CD4-positive, alpha-beta memory T cell (primary cell): ENCODE measurements at regions not wholly inside any gene's neighbourhood (a gene's known extent, or its start where the extent isn't known, plus 50 kb on each side); places are given as distances from the start of the nearest gene placed in this dataset.

Experiments
- CTCF ChIA-PET: fragments of 350-600 bp; sonication (Branson Sonifier 250); formaldehyde crosslinking; loops from one replicate; lab custom pipeline; 2021; ENCODE audit warnings: inconsistent platforms; ENCODE audit not compliant: partially characterized antibody; lab: Charles Lee
- POLR2A ChIA-PET: fragments of 350-600 bp; sonication (Branson Sonifier 250); formaldehyde crosslinking; loops from one replicate; lab custom pipeline; 2021; ENCODE audit not compliant: partially characterized antibody; lab: Charles Lee
- DNase-seq, 5 donors: peaks; one replicate each; pipeline versions ENCODE4 v3.0.0 to v3.0.0-alpha.2; 2020 to 2022; ENCODE audit warnings: mixed read lengths in 1 of 5
- H3K27ac ChIP-seq: one replicate; pipeline ENCODE4 v1.7.0; 2013; ENCODE audit warnings: low read depth, low read length
- H3K27me3 ChIP-seq: 2 replicates; pipeline ENCODE4 v1.7.0; 2013; ENCODE audit warnings: mild to moderate bottlenecking, low read length, moderate library complexity; ENCODE audit not compliant: insufficient read depth
- H3K36me3 ChIP-seq: 2 replicates; pipeline ENCODE4 v1.7.0; 2013; ENCODE audit warnings: mild to moderate bottlenecking, low read length, moderate library complexity; ENCODE audit not compliant: insufficient read depth
- H3K4me1 ChIP-seq: 2 replicates; pipeline ENCODE4 v1.7.0; 2013; ENCODE audit warnings: mild to moderate bottlenecking, low read length, moderate library complexity; ENCODE audit not compliant: insufficient read depth
- H3K4me3 ChIP-seq, 2 donors: one replicate each; pipeline ENCODE4 v1.7.0; 2013; ENCODE audit warnings: low read length in 2 of 2, mild to moderate bottlenecking in 1 of 2
- H3K9me3 ChIP-seq, 2 donors: one replicate each; pipeline ENCODE4 v1.7.0; 2013; ENCODE audit warnings: low read length in 2 of 2, control low read depth in 1 of 2; ENCODE audit not compliant: control insufficient read depth in 1 of 2
- H3K27ac Mint-ChIP-seq, 7 donors: one replicate each; pipeline ENCODE4 v1.8.0; 2020 to 2021; ENCODE audit warnings: mixed read lengths in 7 of 7, mild to moderate bottlenecking in 6 of 7, inconsistent platforms in 3 of 7, moderate library complexity in 3 of 7
- H3K27me3 Mint-ChIP-seq, 2 donors: one replicate each; pipeline ENCODE4 v1.8.0; 2020 to 2021; ENCODE audit warnings: mixed read lengths in 2 of 2
- H3K36me3 Mint-ChIP-seq, 2 donors: one replicate each; pipeline ENCODE4 v1.8.0; 2020 to 2021; ENCODE audit warnings: mixed read lengths in 2 of 2, inconsistent platforms in 1 of 2, mild to moderate bottlenecking in 1 of 2
- H3K4me1 Mint-ChIP-seq, 4 donors: one replicate each; pipeline ENCODE4 v1.8.0; 2020 to 2021; ENCODE audit warnings: mixed read lengths in 4 of 4, mild to moderate bottlenecking in 1 of 4
- H3K4me3 Mint-ChIP-seq, 8 donors: one replicate each; pipeline ENCODE4 v1.8.0; 2020 to 2021; ENCODE audit warnings: mixed read lengths in 8 of 8, mild to moderate bottlenecking in 7 of 8, moderate library complexity in 6 of 8, inconsistent platforms in 3 of 8
- H3K9me3 Mint-ChIP-seq, 8 donors: one replicate each; pipeline ENCODE4 v1.8.0; 2020 to 2021; ENCODE audit warnings: mixed read lengths in 8 of 8, mild to moderate bottlenecking in 5 of 8, inconsistent platforms in 3 of 8, moderate library complexity in 1 of 8
- intact Hi-C: fragments of 100-400 bp; cut with micrococcal nuclease; formaldehyde crosslinking; loops from one replicate; pipeline ENCODE4 v1.15.1; 2023

DNA sequence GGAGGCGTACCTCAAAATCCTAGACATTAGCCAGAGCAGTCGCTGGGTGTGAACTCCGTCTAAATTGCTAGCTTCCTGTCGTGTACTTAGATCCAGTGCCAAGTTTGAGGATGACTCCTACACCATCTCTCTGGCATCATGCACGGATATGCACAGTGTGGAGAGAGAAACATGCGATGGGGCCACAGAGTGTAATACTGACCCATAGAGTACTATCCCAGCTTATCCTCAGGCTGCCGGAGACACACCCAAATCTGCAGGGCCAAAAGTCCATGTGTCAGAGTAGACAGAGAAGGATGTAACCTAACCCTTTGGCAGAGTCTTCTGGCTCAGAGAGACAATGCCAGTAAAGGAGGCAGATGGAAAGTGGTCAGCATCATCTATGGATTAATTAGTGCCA lies 84.2 kb downstream of the ARL4C start:
- intact Hi-C loops, result no loop called here
- no peak overlapping the region for H3K27ac ChIP-seq
- ChIA-PET CTCF (interaction anchor here (2.4 to 3.4 kb wide), 4 partner anchors 9 to 124 kb away, joined by 6 to 18 read pairs (median 14); no protein-coding TSS in a partner anchor), POLR2A (interaction anchor here (0.8 to 2.0 kb wide), 8 partner anchors 8 to 84 kb away, joined by 3 to 6 read pairs (median 5); partner anchors contain the start of gene ARL4C)
- DNase-seq, result no peak
- no peaks in the 10 kb centered on the region for H3K27me3 Mint-ChIP-seq
- H3K9me3 ChIP-seq, result no peaks in the 10 kb centered on the region
- no peaks in the 10 kb centered on the region for H3K4me1 ChIP-seq
- no peak overlapping the region for H3K4me3 ChIP-seq
- H3K9me3 Mint-ChIP-seq, result peaks cover 0 to 2% (median 0%) of the 10 kb centered on the region in 8 donors
- no peaks in the 10 kb centered on the region for H3K36me3 Mint-ChIP-seq
- H3K4me1 Mint-ChIP-seq, result peaks cover 19 to 45% (median 32%) of the 10 kb centered on the region in 4 donors
- no peak overlapping the region for H3K4me3 Mint-ChIP-seq
- H3K27ac Mint-ChIP-seq, result peak overlapping the region in 1 of 7 donors; percentile 35
- no peaks in the 10 kb centered on the region for H3K36me3 ChIP-seq
- H3K27me3 ChIP-seq, result no peaks in the 10 kb centered on the region

DNA sequence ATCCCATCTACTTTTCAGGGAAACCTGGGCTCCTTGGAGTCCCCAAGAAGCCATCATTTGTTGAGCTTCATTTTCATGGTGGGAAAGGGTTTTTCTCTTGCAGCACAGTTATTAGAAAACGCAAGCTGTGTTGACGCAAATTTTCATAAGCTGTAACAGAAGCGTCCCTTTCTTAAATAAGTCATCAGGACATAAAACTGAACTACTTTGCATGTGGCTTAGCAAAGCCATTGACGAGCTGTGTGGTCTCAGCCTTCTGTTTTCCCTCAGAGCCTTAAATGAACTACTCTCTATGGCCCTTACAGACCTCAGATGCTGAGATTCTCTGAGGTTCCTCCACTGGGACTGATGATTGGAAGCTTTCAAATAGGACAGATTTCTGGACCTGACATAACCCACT lies 85.1 kb downstream of the ARL4C start:
- no peaks in the 10 kb centered on the region for H3K9me3 ChIP-seq
- intact Hi-C loops, result no loop called here
- no peaks in the 10 kb centered on the region for H3K4me1 ChIP-seq
- no peak overlapping the region for H3K4me3 ChIP-seq
- peak overlapping the region in 2 of 7 donors; percentile 21 to 81 for H3K27ac Mint-ChIP-seq
- H3K4me3 Mint-ChIP-seq, result no peak overlapping the region
- no peaks in the 10 kb centered on the region for H3K27me3 ChIP-seq
- peaks cover 19 to 43% (median 29%) of the 10 kb centered on the region in 4 donors for H3K4me1 Mint-ChIP-seq
- DNase-seq, result no peak
- ChIA-PET POLR2A (interaction anchor here (0.8 to 3.0 kb wide), 9 partner anchors 9 to 85 kb away, joined by 3 to 15 read pairs (median 5); partner anchors contain the start of gene ARL4C), CTCF (interaction anchor here (1.3 to 3.4 kb wide), 5 partner anchors 8 to 123 kb away, joined by 3 to 18 read pairs (median 13); no protein-coding TSS in a partner anchor)
- H3K36me3 ChIP-seq, result no peaks in the 10 kb centered on the region
- no peaks in the 10 kb centered on the region for H3K9me3 Mint-ChIP-seq
- H3K36me3 Mint-ChIP-seq, result no peaks in the 10 kb centered on the region
- H3K27ac ChIP-seq, result no peak overlapping the region
- no peaks in the 10 kb centered on the region for H3K27me3 Mint-ChIP-seq

DNA sequence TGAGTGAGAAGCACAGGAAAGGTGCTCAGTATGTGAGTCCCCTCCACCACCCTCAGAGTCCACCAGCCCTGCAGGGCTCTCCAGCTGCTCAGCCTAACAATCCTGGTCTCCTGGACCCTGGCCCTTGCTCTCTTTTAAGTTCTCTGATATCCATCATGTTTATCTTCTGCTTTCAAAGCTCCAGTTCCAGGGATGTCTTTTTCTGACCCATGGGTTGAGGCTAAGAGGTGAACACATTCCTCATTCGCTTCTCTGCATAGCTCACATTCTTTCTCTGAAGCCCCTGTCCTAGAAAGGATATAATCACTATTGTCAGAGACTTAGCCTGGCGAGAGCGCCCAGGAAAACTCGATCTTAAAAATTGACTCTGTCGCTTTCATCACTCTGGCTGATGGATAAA lies 86.4 kb downstream of the ARL4C start:
- POLR2A ChIA-PET, result interaction anchor here (1.1 to 3.0 kb wide), 3 partner anchors 12 to 73 kb away, joined by 4 to 15 read pairs (median 4); no protein-coding TSS in a partner anchor
- H3K4me1 Mint-ChIP-seq, result peaks cover 21 to 36% (median 28%) of the 10 kb centered on the region in 4 donors
- CTCF ChIA-PET, result interaction anchor here (0.9 to 3.4 kb wide), 3 partner anchors 12 to 119 kb away, joined by 3 to 18 read pairs (median 3); no protein-coding TSS in a partner anchor

DNA sequence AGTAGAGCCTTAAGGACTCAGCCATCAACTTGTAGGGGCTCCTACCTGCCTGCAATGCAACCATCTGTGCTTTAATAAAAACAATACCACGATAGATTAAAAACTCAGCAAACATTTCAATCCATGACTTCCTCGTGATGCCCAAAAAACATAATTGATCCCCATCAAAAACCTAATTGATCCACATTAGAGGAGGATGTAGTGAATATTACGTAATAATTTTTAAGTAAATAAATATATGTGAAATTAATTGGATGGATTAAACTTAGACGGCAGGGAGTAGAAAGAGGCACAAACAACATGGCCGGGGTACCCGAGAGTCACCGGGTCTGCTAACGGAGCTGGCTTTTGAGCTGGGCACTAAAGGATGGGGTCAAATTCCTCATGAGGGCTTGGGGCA lies 87.3 kb downstream of the ARL4C start:
- Mint-ChIP-seq H3K9me3 (no peaks in the 10 kb centered on the region), H3K27me3 (no peaks in the 10 kb centered on the region), H3K4me1 (peaks cover 14 to 33% (median 21%) of the 10 kb centered on the region in 4 donors), H3K4me3 (no peak overlapping the region), H3K36me3 (no peaks in the 10 kb centered on the region), H3K27ac (peak overlapping the region in 3 of 7 donors; percentile 17 to 84 (median 70))
- intact Hi-C loops, result no loop called here
- Histone ChIP-seq H3K36me3 (no peaks in the 10 kb centered on the region), H3K27ac (no peak overlapping the region), H3K27me3 (no peaks in the 10 kb centered on the region), H3K4me1 (no peaks in the 10 kb centered on the region), H3K9me3 (no peaks in the 10 kb centered on the region), H3K4me3 (no peak overlapping the region)
- ChIA-PET POLR2A (interaction anchor here (3.0 kb wide), 1 partner anchor 13 kb away, joined by 15 read pairs; no protein-coding TSS in a partner anchor), CTCF (no interaction called here)
- DNase-seq, result no peak

More for the DNA sequence above, 86.4 kb downstream of the ARL4C start:
- Mint-ChIP-seq H3K27ac (peak overlapping the region in 3 of 7 donors; percentile 24 to 55 (median 34)), H3K36me3 (no peaks in the 10 kb centered on the region), H3K4me3 (no peak overlapping the region), H3K9me3 (no peaks in the 10 kb centered on the region), H3K27me3 (no peaks in the 10 kb centered on the region)
- no peak overlapping the region for H3K4me3 ChIP-seq
- no peaks in the 10 kb centered on the region for H3K9me3 ChIP-seq
- no peaks in the 10 kb centered on the region for H3K27me3 ChIP-seq
- intact Hi-C loops, result no loop called here
- H3K36me3 ChIP-seq, result no peaks in the 10 kb centered on the region
- no peaks in the 10 kb centered on the region for H3K4me1 ChIP-seq
- DNase-seq, result no peak
- no peak overlapping the region for H3K27ac ChIP-seq

DNA sequence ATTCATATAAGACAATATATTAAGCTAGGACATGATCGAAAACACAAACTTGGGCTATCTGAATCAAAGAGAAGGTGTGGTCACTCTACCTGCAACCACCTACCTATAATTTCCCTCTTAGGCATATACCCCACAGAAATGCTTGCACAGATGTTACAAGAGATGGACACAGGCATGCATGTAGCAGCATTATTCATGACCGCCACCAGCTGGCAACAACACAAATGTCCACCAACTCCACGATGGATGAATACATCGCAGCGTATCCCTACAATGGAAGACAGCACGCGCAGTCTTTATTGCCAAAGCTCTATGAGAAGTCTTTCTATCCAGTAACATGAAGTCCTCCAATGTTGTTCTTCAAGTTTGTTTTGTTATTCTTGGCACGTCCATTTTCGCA lies 90.8 kb downstream of the ARL4C start:
- CTCF ChIA-PET, result interaction anchor here (1.4 to 2.5 kb wide), 3 partner anchors 11 to 120 kb away, joined by 3 to 7 read pairs (median 4); no protein-coding TSS in a partner anchor
- Histone ChIP-seq H3K9me3 (no peaks in the 10 kb centered on the region), H3K4me1 (peaks cover 8% of the 10 kb centered on the region), H3K27me3 (no peaks in the 10 kb centered on the region), H3K4me3 (no peak overlapping the region), H3K27ac (no peak overlapping the region), H3K36me3 (no peaks in the 10 kb centered on the region)
- POLR2A ChIA-PET, result interaction anchor here (0.8 to 1.7 kb wide), 5 partner anchors 10 to 120 kb away, joined by 3 to 6 read pairs (median 3); no protein-coding TSS in a partner anchor
- H3K36me3 Mint-ChIP-seq, result no peaks in the 10 kb centered on the region
- no peak overlapping the region for H3K4me3 Mint-ChIP-seq
- H3K27me3 Mint-ChIP-seq, result no peaks in the 10 kb centered on the region
- peaks cover 9 to 30% (median 15%) of the 10 kb centered on the region in 4 donors for H3K4me1 Mint-ChIP-seq
- peak overlapping the region in 1 of 7 donors; percentile 6 for H3K27ac Mint-ChIP-seq
- no peaks in the 10 kb centered on the region for H3K9me3 Mint-ChIP-seq
- no peak for DNase-seq
- intact Hi-C loops, result no loop called here

DNA sequence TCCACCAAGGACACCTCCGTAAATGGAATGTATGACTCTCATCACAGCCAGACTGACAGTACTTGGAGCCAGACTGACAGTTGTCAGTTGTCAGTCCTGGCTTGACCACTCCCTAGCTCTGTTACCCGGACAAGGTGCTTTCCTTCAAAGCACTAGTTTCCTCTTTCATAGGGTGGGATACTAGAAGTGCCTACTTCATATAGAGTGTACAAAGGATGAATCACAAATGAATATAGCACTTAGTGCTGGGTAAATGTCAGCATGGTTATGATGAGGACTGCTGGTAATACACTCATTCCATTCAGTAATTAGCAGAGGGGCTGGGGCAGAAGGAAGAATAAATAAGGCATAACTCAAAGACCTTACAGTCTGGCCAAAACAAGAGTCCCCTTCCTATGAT lies 91.4 kb downstream of the ARL4C start:
- Histone ChIP-seq H3K27me3 (no peaks in the 10 kb centered on the region), H3K27ac (no peak overlapping the region), H3K4me3 (no peak overlapping the region), H3K4me1 (peaks cover 8% of the 10 kb centered on the region), H3K36me3 (no peaks in the 10 kb centered on the region), H3K9me3 (no peaks in the 10 kb centered on the region)
- H3K27ac Mint-ChIP-seq, result peak overlapping the region in 4 of 7 donors; percentile 18 to 87 (median 34)
- ChIA-PET POLR2A (interaction anchor here (0.5 to 1.7 kb wide), 8 partner anchors 9 to 119 kb away, joined by 3 to 6 read pairs (median 3); no protein-coding TSS in a partner anchor), CTCF (interaction anchor here (1.4 to 2.5 kb wide), 3 partner anchors 10 to 120 kb away, joined by 3 to 7 read pairs (median 4); no protein-coding TSS in a partner anchor)
- no peaks in the 10 kb centered on the region for H3K27me3 Mint-ChIP-seq
- intact Hi-C loops, result no loop called here
- no peaks in the 10 kb centered on the region for H3K9me3 Mint-ChIP-seq
- peaks cover 12 to 32% (median 16%) of the 10 kb centered on the region in 4 donors for H3K4me1 Mint-ChIP-seq
- DNase-seq, result no peak
- H3K4me3 Mint-ChIP-seq, result no peak overlapping the region
- no peaks in the 10 kb centered on the region for H3K36me3 Mint-ChIP-seq

DNA sequence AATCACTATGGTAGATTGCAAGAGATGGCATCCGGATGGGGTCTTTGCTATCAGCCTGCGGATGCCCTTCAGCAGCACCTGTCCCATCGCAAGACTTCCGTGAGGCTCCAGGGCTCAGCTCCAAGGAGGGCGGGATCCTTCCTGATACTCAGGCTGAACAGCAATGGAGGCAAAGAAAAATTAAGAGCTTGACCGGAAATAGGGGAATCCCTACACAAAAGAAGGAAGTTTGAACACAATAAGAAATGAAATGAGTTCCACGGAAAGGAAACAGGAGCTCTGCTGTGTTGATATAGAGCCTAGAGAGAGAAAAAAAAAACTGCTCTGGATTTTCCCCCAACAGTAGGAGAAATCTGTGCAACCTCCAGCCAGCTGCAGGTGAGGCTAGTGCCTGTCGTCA lies 91.9 kb downstream of the ARL4C start:
- DNase-seq, result no peak
- H3K9me3 Mint-ChIP-seq, result no peaks in the 10 kb centered on the region
- H3K27ac ChIP-seq, result no peak overlapping the region
- H3K27me3 Mint-ChIP-seq, result no peaks in the 10 kb centered on the region
- intact Hi-C loops, result no loop called here
- H3K36me3 Mint-ChIP-seq, result no peaks in the 10 kb centered on the region
- H3K27ac Mint-ChIP-seq, result peak overlapping the region in 2 of 7 donors; percentile 18 to 64
- H3K4me3 Mint-ChIP-seq, result no peak overlapping the region
- no peaks in the 10 kb centered on the region for H3K9me3 ChIP-seq
- H3K4me3 ChIP-seq, result no peak overlapping the region
- ChIA-PET POLR2A (interaction anchor here (0.7 to 1.7 kb wide), 4 partner anchors 12 to 106 kb away, joined by 3 to 4 read pairs (median 3); no protein-coding TSS in a partner anchor), CTCF (interaction anchor here (1.4 to 2.5 kb wide), 3 partner anchors 10 to 119 kb away, joined by 3 to 7 read pairs (median 4); no protein-coding TSS in a partner anchor)
- no peaks in the 10 kb centered on the region for H3K36me3 ChIP-seq
- H3K4me1 Mint-ChIP-seq, result peaks cover 12 to 28% (median 16%) of the 10 kb centered on the region in 4 donors
- H3K27me3 ChIP-seq, result no peaks in the 10 kb centered on the region
- H3K4me1 ChIP-seq, result peaks cover 8% of the 10 kb centered on the region
